Endodermal cell (in vitro differentiated cells): ENCODE measurements at regions not wholly inside any gene's neighbourhood (a gene's known extent, or its start where the extent isn't known, plus 50 kb on each side); places are given as distances from the start of the nearest gene placed in this dataset.

Source experiments
- DNase-seq: peaks from one replicate; pipeline ENCODE4 v3.0.0-alpha.2; 2017
- H3K27ac ChIP-seq: 2 replicates; pipeline ENCODE4 v1.5.1; 2013; ENCODE audit warnings: mild to moderate bottlenecking, low read depth, low read length, moderate library complexity
- H3K27me3 ChIP-seq: 2 replicates; pipeline ENCODE4 v1.6.1; 2013; ENCODE audit warnings: mild to moderate bottlenecking, low read length, moderate library complexity; ENCODE audit not compliant: insufficient read depth, control insufficient read depth, poor library complexity, severe bottlenecking
- H3K36me3 ChIP-seq: 2 replicates; pipeline ENCODE4 v1.7.0; 2013; ENCODE audit warnings: mild to moderate bottlenecking, low read length, moderate library complexity; ENCODE audit not compliant: control insufficient read depth, insufficient read depth
- H3K4me1 ChIP-seq: one replicate; pipeline ENCODE4 v1.7.0; 2013; ENCODE audit warnings: low read length; ENCODE audit not compliant: control insufficient read depth, insufficient read depth
- H3K4me3 ChIP-seq: 2 replicates; pipeline ENCODE4 v1.5.1; 2013; ENCODE audit warnings: mild to moderate bottlenecking, low read length, moderate library complexity
- H3K9ac ChIP-seq: 2 replicates; pipeline ENCODE4 v1.6.1; 2013; ENCODE audit warnings: mild to moderate bottlenecking, low read length, moderate library complexity; ENCODE audit not compliant: poor library complexity, severe bottlenecking; ENCODE audit errors: extremely low read depth
- H3K9me3 ChIP-seq: 2 replicates; pipeline ENCODE4 v1.6.1; 2013; ENCODE audit warnings: mild to moderate bottlenecking, low read length, moderate library complexity; ENCODE audit not compliant: control insufficient read depth
- H3K27ac Mint-ChIP-seq: 2 replicates; pipeline ENCODE4 v1.8.0; 2020; ENCODE audit warnings: mixed read lengths
- H3K27me3 Mint-ChIP-seq: 2 replicates; pipeline ENCODE4 v1.8.0; 2021; ENCODE audit warnings: mild to moderate bottlenecking, mixed read lengths; ENCODE audit not compliant: insufficient read depth
- H3K36me3 Mint-ChIP-seq: 2 replicates; pipeline ENCODE4 v1.8.0; 2020; ENCODE audit warnings: low read depth, mixed read lengths
- H3K4me1 Mint-ChIP-seq: 2 replicates; pipeline ENCODE4 v1.8.0; 2020; ENCODE audit warnings: mixed read lengths
- H3K4me3 Mint-ChIP-seq: 2 replicates; pipeline ENCODE4 v1.8.0; 2020; ENCODE audit warnings: mild to moderate bottlenecking, moderate library complexity, mixed read lengths
- H3K9me3 Mint-ChIP-seq: 2 replicates; pipeline ENCODE4 v1.8.0; 2020; ENCODE audit warnings: mild to moderate bottlenecking, mixed read lengths
- CTCF ChIP-seq: fragments of 200-600 bp; sonication (generic); conservative IDR thresholded peaks from 2 replicates; pipeline ENCODE4 v1.5.0; 2021; ENCODE audit warnings: antibody characterized with exemption, mild to moderate bottlenecking
- WGBS, 2 experiments: methylation state at CpG; one replicate each; pipeline versions ENCODE4 v1.1.5 to v1.1.7; 2013; ENCODE audit warnings: missing lambda C conversion rate in 2 of 2, mixed read lengths in 1 of 2; ENCODE audit not compliant: insufficient coverage in 1 of 2, insufficient read length in 1 of 2; 5-methylcytosine and 5-hydroxymethylcytosine counted together

- Histone ChIP-seq H3K9ac (no peak overlapping the region), H3K27me3 (no peaks in the 10 kb centered on the region), H3K4me1 (no peaks in the 10 kb centered on the region), H3K9me3 (no peaks in the 10 kb centered on the region), H3K36me3 (no peaks in the 10 kb centered on the region), H3K4me3 (no peak overlapping the region), H3K27ac (no peak overlapping the region)
- WGBS, 2 experiments = no CpG with 5 or more reads among the region's 1 CpG
- Mint-ChIP-seq H3K9me3 (peaks cover 41% of the 10 kb centered on the region), H3K4me1 (no peaks in the 10 kb centered on the region), H3K36me3 (no peaks in the 10 kb centered on the region), H3K27ac (no peak overlapping the region), H3K4me3 (no peak overlapping the region), H3K27me3 (no peaks in the 10 kb centered on the region)
- TF ChIP-seq CTCF = no peak
- no peak for DNase-seq
These were observed 235.5 kb upstream of the ACTRT1 start for GRCh38 chrX:128287693-128288092.

GRCh38 chrX:128250621-128251020 lies 198.4 kb upstream of the ACTRT1 start:
- Histone ChIP-seq H3K4me3 (no peak overlapping the region), H3K27ac (no peak overlapping the region), H3K27me3 (no peaks in the 10 kb centered on the region), H3K9me3 (no peaks in the 10 kb centered on the region), H3K4me1 (no peaks in the 10 kb centered on the region), H3K36me3 (no peaks in the 10 kb centered on the region), H3K9ac (no peak overlapping the region)
- Mint-ChIP-seq H3K4me1 (no peaks in the 10 kb centered on the region), H3K27me3 (no peaks in the 10 kb centered on the region), H3K27ac (no peak overlapping the region), H3K4me3 (no peak overlapping the region), H3K36me3 (no peaks in the 10 kb centered on the region), H3K9me3 (peaks cover 39% of the 10 kb centered on the region)
- DNase-seq = no peak
- TF ChIP-seq CTCF = no peak

DNA sequence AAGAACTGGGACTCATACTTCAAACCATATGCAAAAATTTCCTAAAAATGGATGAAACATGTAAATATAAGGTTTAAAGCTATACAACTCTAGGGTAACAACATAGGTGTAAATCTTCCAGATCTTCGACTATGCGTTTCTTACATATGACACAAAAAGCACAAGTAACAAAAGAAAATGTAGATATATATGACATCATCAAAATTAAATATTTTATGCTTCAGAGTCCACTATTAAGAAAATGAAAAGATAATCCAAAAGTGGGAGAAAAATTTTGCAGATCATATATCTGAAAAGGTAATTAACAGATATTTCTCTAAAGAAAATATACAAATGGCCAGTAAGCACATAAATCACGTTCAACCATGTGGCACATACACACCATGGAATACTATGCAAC lies 164.2 kb upstream of the ACTRT1 start:
- no peak for TF ChIP-seq CTCF
- H3K27me3 Mint-ChIP-seq = no peaks in the 10 kb centered on the region
- H3K4me1 Mint-ChIP-seq = no peaks in the 10 kb centered on the region
- Histone ChIP-seq H3K9ac (no peak overlapping the region), H3K36me3 (no peaks in the 10 kb centered on the region), H3K27ac (no peak overlapping the region), H3K27me3 (no peaks in the 10 kb centered on the region), H3K4me1 (no peaks in the 10 kb centered on the region), H3K9me3 (no peaks in the 10 kb centered on the region), H3K4me3 (no peak overlapping the region)
- WGBS, 2 experiments = 100% methylated on average over 1 of the region's 3 CpGs; no CpG with 5 or more reads in 1 of the 2 experiments
- H3K4me3 Mint-ChIP-seq = no peak overlapping the region
- no peak overlapping the region for H3K27ac Mint-ChIP-seq
- peaks cover 54% of the 10 kb centered on the region for H3K9me3 Mint-ChIP-seq
- no peak for DNase-seq
- peaks cover 2% of the 10 kb centered on the region for H3K36me3 Mint-ChIP-seq
